ENCODE measurements at regions not wholly inside any gene's neighbourhood (a gene's known extent, or its start where the extent isn't known, plus 50 kb on each side); places are given as distances from the start of the nearest gene placed in this dataset.

DNA sequence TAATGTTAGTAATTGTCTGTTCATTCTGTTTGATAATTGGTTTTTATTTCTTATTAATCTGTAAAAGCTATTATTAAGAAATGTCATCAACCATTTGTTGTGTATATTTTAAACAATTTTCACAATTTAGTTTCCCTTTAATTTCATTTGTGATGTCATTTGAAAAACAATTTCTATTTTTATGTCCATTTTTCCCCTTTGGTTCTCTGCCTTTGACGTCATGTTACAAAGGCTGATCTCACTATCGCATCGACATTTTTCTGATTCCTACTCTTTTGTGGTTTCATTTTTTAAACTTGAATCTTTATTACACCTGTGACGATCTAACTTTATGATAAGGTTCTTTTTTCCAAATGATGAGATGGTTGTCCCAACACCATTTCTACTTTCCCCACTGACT is 191.0 kb upstream of the ZNF507 start:
- TF ChIP-seq, protein P1, sequence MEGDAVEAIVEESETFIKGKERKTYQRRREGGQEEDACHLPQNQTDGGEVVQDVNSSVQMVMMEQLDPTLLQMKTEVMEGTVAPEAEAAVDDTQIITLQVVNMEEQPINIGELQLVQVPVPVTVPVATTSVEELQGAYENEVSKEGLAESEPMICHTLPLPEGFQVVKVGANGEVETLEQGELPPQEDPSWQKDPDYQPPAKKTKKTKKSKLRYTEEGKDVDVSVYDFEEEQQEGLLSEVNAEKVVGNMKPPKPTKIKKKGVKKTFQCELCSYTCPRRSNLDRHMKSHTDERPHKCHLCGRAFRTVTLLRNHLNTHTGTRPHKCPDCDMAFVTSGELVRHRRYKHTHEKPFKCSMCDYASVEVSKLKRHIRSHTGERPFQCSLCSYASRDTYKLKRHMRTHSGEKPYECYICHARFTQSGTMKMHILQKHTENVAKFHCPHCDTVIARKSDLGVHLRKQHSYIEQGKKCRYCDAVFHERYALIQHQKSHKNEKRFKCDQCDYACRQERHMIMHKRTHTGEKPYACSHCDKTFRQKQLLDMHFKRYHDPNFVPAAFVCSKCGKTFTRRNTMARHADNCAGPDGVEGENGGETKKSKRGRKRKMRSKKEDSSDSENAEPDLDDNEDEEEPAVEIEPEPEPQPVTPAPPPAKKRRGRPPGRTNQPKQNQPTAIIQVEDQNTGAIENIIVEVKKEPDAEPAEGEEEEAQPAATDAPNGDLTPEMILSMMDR (IDR thresholded peaks at IDR 0.05), result no peak
- no peak for TF ChIP-seq ZFX (IDR thresholded peaks at IDR 0.05; ENCODE audit: borderline replicate concordance)
